Karpas-422 (cell line): ENCODE measurements at regions not wholly inside any gene's neighbourhood (a gene's known extent, or its start where the extent isn't known, plus 50 kb on each side); places are given as distances from the start of the nearest gene placed in this dataset.
"Not testable (repeated sequence)": the region's sequence is repeated elsewhere in the genome, so short reads cannot be mapped to it uniquely, and the experiment has no call there.

Experiments used
- DNase-seq: peaks from one replicate; pipeline ENCODE4 v3.0.0-alpha.2; 2015
- H2AFZ ChIP-seq: fragments of 200-600 bp; sonication (generic); 2 replicates; pipeline ENCODE4 v1.6.1; 2014; ENCODE audit warnings: antibody characterized with exemption, low read length, mixed read lengths
- H3K27ac ChIP-seq: fragments of 200-600 bp; sonication (generic); 2 replicates; pipeline ENCODE4 v1.5.1; 2014; ENCODE audit warnings: mild to moderate bottlenecking, low read length, moderate library complexity
- H3K27me3 ChIP-seq: fragments of 200-600 bp; sonication (generic); 2 replicates; pipeline ENCODE4 v1.6.1; 2014; ENCODE audit warnings: low read length, mixed read lengths
- H3K36me3 ChIP-seq: fragments of 200-600 bp; sonication (generic); 2 replicates; pipeline ENCODE4 v1.6.1; 2014; ENCODE audit warnings: low read length, mixed read lengths; ENCODE audit not compliant: insufficient read depth
- H3K4me1 ChIP-seq: fragments of 200-600 bp; sonication (generic); 2 replicates; pipeline ENCODE4 v1.6.1; 2014; ENCODE audit warnings: mild to moderate bottlenecking, low read length, mixed read lengths
- H3K4me2 ChIP-seq: fragments of 200-600 bp; sonication (generic); 2 replicates; pipeline ENCODE4 v1.6.1; 2014; ENCODE audit warnings: low read length, low read depth, mild to moderate bottlenecking; ENCODE audit not compliant: poor library complexity, severe bottlenecking
- H3K4me3 ChIP-seq: fragments of 200-600 bp; sonication (generic); 2 replicates; pipeline ENCODE4 v1.5.1; 2014; ENCODE audit warnings: mild to moderate bottlenecking, antibody characterized with exemption, low read length, mixed read lengths
- H3K79me2 ChIP-seq: fragments of 200-600 bp; sonication (generic); 2 replicates; pipeline ENCODE4 v1.6.1; 2014; ENCODE audit warnings: mild to moderate bottlenecking, low read length, mixed read lengths
- H3K9ac ChIP-seq: fragments of 200-600 bp; sonication (generic); 2 replicates; pipeline ENCODE4 v1.6.0; 2014; ENCODE audit warnings: low read length
- H3K9me2 ChIP-seq: fragments of 200-600 bp; sonication (generic), shearing (Covaris generic); replicated peaks from 2 replicates; pipeline ENCODE4 v1.6.0; 2014; ENCODE audit warnings: mild to moderate bottlenecking, low read length, moderate library complexity; ENCODE audit not compliant: insufficient read depth
- H3K9me3 ChIP-seq: fragments of 300-700, 200-600 bp; sonication (generic); 2 replicates; pipeline ENCODE4 v1.6.1; 2014; ENCODE audit warnings: low read length, mixed read lengths
- H4K20me1 ChIP-seq: fragments of 200-600 bp; sonication (generic); 2 replicates; pipeline ENCODE4 v1.6.1; 2014; ENCODE audit warnings: mild to moderate bottlenecking, antibody characterized with exemption, low read length, low read depth; ENCODE audit not compliant: insufficient read depth

DNA sequence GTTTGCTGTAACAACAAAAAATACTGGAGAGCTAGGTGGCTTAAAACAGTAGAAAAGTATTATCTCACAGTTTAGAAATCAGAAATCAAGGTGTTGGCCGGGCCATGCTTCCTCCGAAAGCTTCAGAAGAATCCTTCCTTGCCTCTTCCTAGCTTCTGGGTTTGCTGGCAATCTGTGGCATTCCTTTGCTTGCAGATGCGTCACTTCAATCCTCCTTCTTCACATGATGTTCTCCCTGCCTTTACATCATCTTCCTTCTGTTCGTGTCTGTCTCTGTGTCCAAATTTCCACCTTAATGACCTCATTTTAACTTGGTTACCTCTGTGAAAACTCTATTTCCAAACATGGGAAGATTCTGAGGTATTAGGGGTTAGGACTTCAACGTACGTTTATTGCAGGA lies 90.4 kb upstream of the CHD1 start:
- H3K4me3 ChIP-seq = no peak overlapping the region
- H3K27ac ChIP-seq = no peak overlapping the region
- H3K4me1 ChIP-seq = no peaks in the 10 kb centered on the region
- no peaks in the 10 kb centered on the region for H3K27me3 ChIP-seq
- H3K9me3 ChIP-seq = no peaks in the 10 kb centered on the region
- no peaks in the 10 kb centered on the region for H3K9me2 ChIP-seq
- no peak overlapping the region for H2AFZ ChIP-seq
- DNase-seq = no peak
- H3K9ac ChIP-seq = no peak overlapping the region
- H3K36me3 ChIP-seq = no peaks in the 10 kb centered on the region
- H3K79me2 ChIP-seq = no peaks in the 10 kb centered on the region
- H4K20me1 ChIP-seq = no peaks in the 10 kb centered on the region
- no peak overlapping the region for H3K4me2 ChIP-seq

GRCh38 chr5:99010294-99010693 lies 81.5 kb upstream of the CHD1 start:
- Histone ChIP-seq H4K20me1 (no peaks in the 10 kb centered on the region), H3K9me2 (no peaks in the 10 kb centered on the region), H3K4me1 (no peaks in the 10 kb centered on the region), H3K36me3 (no peaks in the 10 kb centered on the region), H2AFZ (no peak overlapping the region), H3K27ac (no peak overlapping the region), H3K4me3 (no peak overlapping the region), H3K9ac (no peak overlapping the region), H3K4me2 (no peak overlapping the region), H3K9me3 (no peaks in the 10 kb centered on the region), H3K27me3 (no peaks in the 10 kb centered on the region), H3K79me2 (no peaks in the 10 kb centered on the region)
- no peak for DNase-seq

DNA sequence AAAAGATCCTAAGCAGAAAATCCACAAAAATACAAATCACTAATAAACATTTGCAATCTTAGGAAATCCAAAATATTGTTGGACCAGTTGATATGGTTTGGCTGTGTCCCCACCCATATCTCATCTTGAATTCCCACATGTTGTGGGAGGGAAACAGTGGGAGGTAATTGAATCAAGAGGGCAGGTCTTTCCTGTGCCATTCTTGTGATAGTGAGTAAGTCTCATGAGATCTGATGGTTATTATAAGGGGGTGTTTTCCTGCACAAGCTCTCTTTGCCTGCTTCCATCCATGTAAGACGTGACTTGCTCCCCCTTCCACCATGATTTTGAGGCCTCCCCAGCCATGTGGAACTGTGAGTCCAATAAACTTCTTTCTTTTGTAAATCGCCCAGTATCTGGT lies 79.2 kb upstream of the CHD1 start:
- DNase-seq, H3K4me3 ChIP-seq, H3K27ac ChIP-seq, H3K9ac ChIP-seq, H3K79me2 ChIP-seq, H3K36me3 ChIP-seq, H3K4me1 ChIP-seq, H4K20me1 ChIP-seq, H3K4me2 ChIP-seq, H3K9me3 ChIP-seq, H3K9me2 ChIP-seq, H2AFZ ChIP-seq, H3K27me3 ChIP-seq: not testable (repeated sequence)

- no peak overlapping the region for H3K4me2 ChIP-seq
Measured at GRCh38 chr5:99005506-99005905, 76.7 kb upstream of the CHD1 start.

GRCh38 chr5:99004960-99005359 lies 76.2 kb upstream of the CHD1 start:
- H2AFZ ChIP-seq = no peak overlapping the region
- no peak for DNase-seq
- no peaks in the 10 kb centered on the region for H3K36me3 ChIP-seq
- no peaks in the 10 kb centered on the region for H3K4me1 ChIP-seq
- no peak overlapping the region for H3K9ac ChIP-seq
- no peak overlapping the region for H3K27ac ChIP-seq
- H3K79me2 ChIP-seq = no peaks in the 10 kb centered on the region
- H3K9me2 ChIP-seq = no peaks in the 10 kb centered on the region
- H4K20me1 ChIP-seq = no peaks in the 10 kb centered on the region
- H3K4me2 ChIP-seq = no peak overlapping the region
- H3K4me3 ChIP-seq = no peak overlapping the region
- H3K27me3 ChIP-seq = no peaks in the 10 kb centered on the region
- no peaks in the 10 kb centered on the region for H3K9me3 ChIP-seq

More at GRCh38 chr5:99005506-99005905, 76.7 kb upstream of the CHD1 start:
- no peaks in the 10 kb centered on the region for H3K36me3 ChIP-seq
- H3K27me3 ChIP-seq = no peaks in the 10 kb centered on the region
- H3K4me1 ChIP-seq = no peaks in the 10 kb centered on the region
- no peaks in the 10 kb centered on the region for H3K79me2 ChIP-seq
- no peak overlapping the region for H3K27ac ChIP-seq
- H3K4me3 ChIP-seq = no peak overlapping the region
- H4K20me1 ChIP-seq = no peaks in the 10 kb centered on the region
- H3K9ac ChIP-seq = no peak overlapping the region
- no peaks in the 10 kb centered on the region for H3K9me2 ChIP-seq
- H2AFZ ChIP-seq = no peak overlapping the region
- no peaks in the 10 kb centered on the region for H3K9me3 ChIP-seq
- no peak for DNase-seq

GRCh38 chr5:99000876-99001275 lies 72.1 kb upstream of the CHD1 start:
- Histone ChIP-seq H2AFZ (no peak overlapping the region), H3K9ac (no peak overlapping the region), H3K4me1 (no peaks in the 10 kb centered on the region), H3K27ac (no peak overlapping the region), H3K4me2 (no peak overlapping the region), H3K79me2 (no peaks in the 10 kb centered on the region), H3K4me3 (no peak overlapping the region), H3K9me3 (no peaks in the 10 kb centered on the region), H3K9me2 (no peaks in the 10 kb centered on the region), H3K36me3 (no peaks in the 10 kb centered on the region), H3K27me3 (no peaks in the 10 kb centered on the region), H4K20me1 (no peaks in the 10 kb centered on the region)
- DNase-seq = no peak

- Histone ChIP-seq H3K9me2 (no peaks in the 10 kb centered on the region), H2AFZ (no peak overlapping the region), H4K20me1 (no peaks in the 10 kb centered on the region), H3K79me2 (no peaks in the 10 kb centered on the region), H3K36me3 (no peaks in the 10 kb centered on the region), H3K9me3 (no peaks in the 10 kb centered on the region), H3K4me2 (no peak overlapping the region), H3K27ac (no peak overlapping the region), H3K4me3 (no peak overlapping the region), H3K27me3 (no peaks in the 10 kb centered on the region), H3K4me1 (no peaks in the 10 kb centered on the region), H3K9ac (no peak overlapping the region)
- no peak for DNase-seq
Measured at GRCh38 chr5:99000221-99000620, 71.4 kb upstream of the CHD1 start.

DNA sequence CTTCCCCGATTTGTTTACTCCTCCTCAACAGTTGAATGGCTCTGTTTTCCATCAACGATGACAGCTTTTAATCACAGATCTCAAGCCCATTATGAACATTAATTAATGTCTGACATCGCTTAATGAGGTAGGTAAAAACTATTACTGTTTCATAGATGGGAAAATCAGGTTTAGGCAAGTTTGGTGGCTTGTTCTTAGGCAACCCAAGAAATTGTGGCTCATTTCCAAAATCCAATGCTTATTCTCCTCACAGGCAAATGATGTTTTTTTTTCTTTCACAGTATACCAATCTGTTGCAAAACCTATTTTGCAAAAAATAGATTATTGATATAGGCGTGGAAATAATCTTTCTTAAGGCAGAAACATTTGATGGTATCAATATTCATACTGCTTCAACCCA lies 70.8 kb upstream of the CHD1 start:
- H2AFZ ChIP-seq = no peak overlapping the region

GRCh38 chr5:98997000-98997399 lies 68.2 kb upstream of the CHD1 start:
- H3K79me2 ChIP-seq = no peaks in the 10 kb centered on the region
- no peaks in the 10 kb centered on the region for H3K27me3 ChIP-seq
- DNase-seq = no peak
- no peaks in the 10 kb centered on the region for H3K9me3 ChIP-seq
- H3K9me2 ChIP-seq = no peaks in the 10 kb centered on the region
- H3K4me1 ChIP-seq = no peaks in the 10 kb centered on the region
- no peak overlapping the region for H3K27ac ChIP-seq
- H2AFZ ChIP-seq = no peak overlapping the region
- no peak overlapping the region for H3K4me3 ChIP-seq
- H4K20me1 ChIP-seq = no peaks in the 10 kb centered on the region
- no peak overlapping the region for H3K9ac ChIP-seq
- no peak overlapping the region for H3K4me2 ChIP-seq
- no peaks in the 10 kb centered on the region for H3K36me3 ChIP-seq

More for the DNA sequence above, 70.8 kb upstream of the CHD1 start:
- H3K79me2 ChIP-seq = no peaks in the 10 kb centered on the region
- no peak overlapping the region for H3K9ac ChIP-seq
- H3K27ac ChIP-seq = no peak overlapping the region
- no peaks in the 10 kb centered on the region for H3K36me3 ChIP-seq
- H4K20me1 ChIP-seq = no peaks in the 10 kb centered on the region
- H3K9me2 ChIP-seq = no peaks in the 10 kb centered on the region
- H3K9me3 ChIP-seq = no peaks in the 10 kb centered on the region
- no peak overlapping the region for H3K4me3 ChIP-seq
- no peak overlapping the region for H3K4me2 ChIP-seq
- DNase-seq = no peak
- H3K27me3 ChIP-seq = no peaks in the 10 kb centered on the region
- H3K4me1 ChIP-seq = no peaks in the 10 kb centered on the region
